ENCODE measurements at regions not wholly inside any gene's neighbourhood (a gene's known extent, or its start where the extent isn't known, plus 50 kb on each side); places are given as distances from the start of the nearest gene placed in this dataset.

- peaks cover 3% of the 10 kb centered on the region for H3K79me2 ChIP-seq (ENCODE audit: control insufficient read depth, insufficient read depth, low read length, poor library complexity)
- H3K18ac ChIP-seq (ENCODE audit: low read length) = no peak overlapping the region
- H3K27me3 ChIP-seq (ENCODE audit: insufficient read depth, low read length) = no peaks in the 10 kb centered on the region
- H2AK5ac ChIP-seq (ENCODE audit: low read length) = no peak overlapping the region
- no peak overlapping the region for H3K4me3 ChIP-seq (ENCODE audit: low read depth, low read length)
- no peak overlapping the region for H4K91ac ChIP-seq (ENCODE audit: low read depth, low read length)
- no peak overlapping the region for H4K12ac ChIP-seq (ENCODE audit: low read depth, low read length)
- no peak for DNase-seq
- no peak overlapping the region for H3K4me2 ChIP-seq (ENCODE audit: low read length)
- H3K14ac ChIP-seq (ENCODE audit: low read length) = no peak overlapping the region
- H3K27ac ChIP-seq (ENCODE audit: low read depth, low read length) = no peak overlapping the region
- H3K4me1 ChIP-seq (ENCODE audit: control insufficient read depth in 1 of 2, insufficient read depth in 2 of 2, low read length in 2 of 2) = peaks cover 0 to 10% of the 10 kb centered on the region in 2 experiments
- no peak overlapping the region for H2AFZ ChIP-seq (ENCODE audit: insufficient read depth, low read length, poor library complexity)
- H3K23ac ChIP-seq (ENCODE audit: low read length) = no peak overlapping the region
- peaks cover 11% of the 10 kb centered on the region for H3K79me1 ChIP-seq (ENCODE audit: low read length)
- H2BK12ac ChIP-seq (ENCODE audit: low read length) = no peak overlapping the region
- no peak overlapping the region for H4K8ac ChIP-seq (ENCODE audit: low read depth, low read length)
- no peaks in the 10 kb centered on the region for H3K9me3 ChIP-seq (ENCODE audit: insufficient read depth, low read depth, low read length)
- H3K36me3 ChIP-seq (ENCODE audit: control insufficient read depth in 1 of 2, insufficient read depth in 2 of 2, low read length in 2 of 2) = no peaks in the 10 kb centered on the region
- no peak overlapping the region for H3K4ac ChIP-seq (ENCODE audit: low read depth, low read length)
- no peak overlapping the region for H2BK5ac ChIP-seq (ENCODE audit: low read depth, low read length, poor library complexity)
- H2BK120ac ChIP-seq (ENCODE audit: insufficient read depth, low read length, poor library complexity) = no peak overlapping the region
- H3K9ac ChIP-seq (ENCODE audit: low read length) = no peak overlapping the region
- WGBS (ENCODE audit: extremely low coverage, insufficient coverage, insufficient read length) = no CpG with 5 or more reads among the region's 3 CpGs
These were observed 65.4 kb upstream of the HDDC2 start for GRCh38 chr6:125367036-125367782.

- no peak overlapping the region for H3K18ac ChIP-seq (ENCODE audit: low read length)
- H2AK5ac ChIP-seq (ENCODE audit: low read length) = no peak overlapping the region
- H2BK5ac ChIP-seq (ENCODE audit: low read depth, low read length, poor library complexity) = no peak overlapping the region
- H4K91ac ChIP-seq (ENCODE audit: low read depth, low read length) = no peak overlapping the region
- no peaks in the 10 kb centered on the region for H3K9me3 ChIP-seq (ENCODE audit: insufficient read depth, low read depth, low read length)
- no peaks in the 10 kb centered on the region for H3K36me3 ChIP-seq (ENCODE audit: control insufficient read depth in 1 of 2, insufficient read depth in 2 of 2, low read length in 2 of 2)
- H3K23ac ChIP-seq (ENCODE audit: low read length) = no peak overlapping the region
- no peak overlapping the region for H3K4me3 ChIP-seq (ENCODE audit: low read depth, low read length)
- no peak overlapping the region for H3K4ac ChIP-seq (ENCODE audit: low read depth, low read length)
- H2AFZ ChIP-seq (ENCODE audit: insufficient read depth, low read length, poor library complexity) = no peak overlapping the region
- no peak overlapping the region for H4K8ac ChIP-seq (ENCODE audit: low read depth, low read length)
- no peak overlapping the region for H3K27ac ChIP-seq (ENCODE audit: low read depth, low read length)
- no peak overlapping the region for H3K14ac ChIP-seq (ENCODE audit: low read length)
- no peak for DNase-seq
- H3K79me1 ChIP-seq (ENCODE audit: low read length) = no peaks in the 10 kb centered on the region
- no peak overlapping the region for H3K4me2 ChIP-seq (ENCODE audit: low read length)
- no peak overlapping the region for H4K12ac ChIP-seq (ENCODE audit: low read depth, low read length)
- no peaks in the 10 kb centered on the region for H3K4me1 ChIP-seq (ENCODE audit: control insufficient read depth in 1 of 2, insufficient read depth in 2 of 2, low read length in 2 of 2)
- H3K79me2 ChIP-seq (ENCODE audit: control insufficient read depth, insufficient read depth, low read length, poor library complexity) = no peaks in the 10 kb centered on the region
- H3K9ac ChIP-seq (ENCODE audit: low read length) = no peak overlapping the region
- no peaks in the 10 kb centered on the region for H3K27me3 ChIP-seq (ENCODE audit: insufficient read depth, low read length)
- H2BK120ac ChIP-seq (ENCODE audit: insufficient read depth, low read length, poor library complexity) = no peak overlapping the region
- WGBS (ENCODE audit: extremely low coverage, insufficient coverage, insufficient read length) = no CpG with 5 or more reads among the region's 8 CpGs
- H2BK12ac ChIP-seq (ENCODE audit: low read length) = no peak overlapping the region
These were observed 68.6 kb upstream of the HDDC2 start for GRCh38 chr6:125370343-125370742.

GRCh38 chr6:125375013-125375412 is 73.2 kb upstream of the HDDC2 start:
- H3K23ac ChIP-seq (ENCODE audit: low read length) = no peak overlapping the region
- no peak overlapping the region for H2BK12ac ChIP-seq (ENCODE audit: low read length)
- no peak overlapping the region for H2AFZ ChIP-seq (ENCODE audit: insufficient read depth, low read length, poor library complexity)
- H3K4me1 ChIP-seq (ENCODE audit: control insufficient read depth in 1 of 2, insufficient read depth in 2 of 2, low read length in 2 of 2) = peaks cover 0 to 2% of the 10 kb centered on the region in 2 experiments
- no peak overlapping the region for H3K4me3 ChIP-seq (ENCODE audit: low read depth, low read length)
- H4K12ac ChIP-seq (ENCODE audit: low read depth, low read length) = no peak overlapping the region
- H3K79me1 ChIP-seq (ENCODE audit: low read length) = no peaks in the 10 kb centered on the region
- no peak overlapping the region for H2BK120ac ChIP-seq (ENCODE audit: insufficient read depth, low read length, poor library complexity)
- no peaks in the 10 kb centered on the region for H3K9me3 ChIP-seq (ENCODE audit: insufficient read depth, low read depth, low read length)
- no peak overlapping the region for H2AK5ac ChIP-seq (ENCODE audit: low read length)
- no peak for DNase-seq
- no peaks in the 10 kb centered on the region for H3K27me3 ChIP-seq (ENCODE audit: insufficient read depth, low read length)
- H3K4ac ChIP-seq (ENCODE audit: low read depth, low read length) = no peak overlapping the region
- no peak overlapping the region for H3K14ac ChIP-seq (ENCODE audit: low read length)
- no peak overlapping the region for H2BK5ac ChIP-seq (ENCODE audit: low read depth, low read length, poor library complexity)
- H3K27ac ChIP-seq (ENCODE audit: low read depth, low read length) = no peak overlapping the region
- H4K91ac ChIP-seq (ENCODE audit: low read depth, low read length) = no peak overlapping the region
- H3K79me2 ChIP-seq (ENCODE audit: control insufficient read depth, insufficient read depth, low read length, poor library complexity) = no peaks in the 10 kb centered on the region
- no peak overlapping the region for H4K8ac ChIP-seq (ENCODE audit: low read depth, low read length)
- no peak overlapping the region for H3K4me2 ChIP-seq (ENCODE audit: low read length)
- no peak overlapping the region for H3K9ac ChIP-seq (ENCODE audit: low read length)
- no peak overlapping the region for H3K18ac ChIP-seq (ENCODE audit: low read length)
- no peaks in the 10 kb centered on the region for H3K36me3 ChIP-seq (ENCODE audit: control insufficient read depth in 1 of 2, insufficient read depth in 2 of 2, low read length in 2 of 2)
- WGBS (ENCODE audit: extremely low coverage, insufficient coverage, insufficient read length) = no CpG with 5 or more reads among the region's 2 CpGs

GRCh38 chr6:125375821-125376220 is 74.1 kb upstream of the HDDC2 start:
- no peak for DNase-seq
- Histone ChIP-seq H2AFZ (ENCODE audit: insufficient read depth, low read length, poor library complexity) (no peak overlapping the region), H2AK5ac (ENCODE audit: low read length) (no peak overlapping the region), H2BK12ac (ENCODE audit: low read length) (no peak overlapping the region), H3K27ac (ENCODE audit: low read depth, low read length) (peak overlapping the region; percentile 6), H3K14ac (ENCODE audit: low read length) (no peak overlapping the region), H3K9me3 (ENCODE audit: insufficient read depth, low read depth, low read length) (no peaks in the 10 kb centered on the region), H4K12ac (ENCODE audit: low read depth, low read length) (no peak overlapping the region), H4K91ac (ENCODE audit: low read depth, low read length) (no peak overlapping the region), H3K9ac (ENCODE audit: low read length) (no peak overlapping the region), H3K79me1 (ENCODE audit: low read length) (no peaks in the 10 kb centered on the region), H2BK5ac (ENCODE audit: low read depth, low read length, poor library complexity) (no peak overlapping the region), H2BK120ac (ENCODE audit: insufficient read depth, low read length, poor library complexity) (no peak overlapping the region), H4K8ac (ENCODE audit: low read depth, low read length) (no peak overlapping the region), H3K4me1 (ENCODE audit: control insufficient read depth in 1 of 2, insufficient read depth in 2 of 2, low read length in 2 of 2) (peaks cover 0 to 2% of the 10 kb centered on the region in 2 experiments), H3K36me3 (ENCODE audit: control insufficient read depth in 1 of 2, insufficient read depth in 2 of 2, low read length in 2 of 2) (no peaks in the 10 kb centered on the region), H3K79me2 (ENCODE audit: control insufficient read depth, insufficient read depth, low read length, poor library complexity) (no peaks in the 10 kb centered on the region), H3K27me3 (ENCODE audit: insufficient read depth, low read length) (no peaks in the 10 kb centered on the region), H3K23ac (ENCODE audit: low read length) (no peak overlapping the region), H3K18ac (ENCODE audit: low read length) (no peak overlapping the region), H3K4me2 (ENCODE audit: low read length) (no peak overlapping the region), H3K4me3 (ENCODE audit: low read depth, low read length) (no peak overlapping the region), H3K4ac (ENCODE audit: low read depth, low read length) (no peak overlapping the region)

Measured in trophoblast cell (in vitro differentiated cells and primary cell).